Erythroblast (primary cell): ENCODE measurements at regions not wholly inside any gene's neighbourhood (a gene's known extent, or its start where the extent isn't known, plus 50 kb on each side); places are given as distances from the start of the nearest gene placed in this dataset.

Experiments used
- GATA1 ChIP-seq: IDR thresholded peaks from 2 replicates; pipeline ENCODE4 v1.6.1; 2011; ENCODE audit warnings: low read depth, mild to moderate bottlenecking, control low read depth, low read length, moderate library complexity
- POLR2A ChIP-seq: IDR thresholded peaks from 2 replicates; pipeline ENCODE4 v1.6.1; 2011; ENCODE audit warnings: mild to moderate bottlenecking, low read length

DNA sequence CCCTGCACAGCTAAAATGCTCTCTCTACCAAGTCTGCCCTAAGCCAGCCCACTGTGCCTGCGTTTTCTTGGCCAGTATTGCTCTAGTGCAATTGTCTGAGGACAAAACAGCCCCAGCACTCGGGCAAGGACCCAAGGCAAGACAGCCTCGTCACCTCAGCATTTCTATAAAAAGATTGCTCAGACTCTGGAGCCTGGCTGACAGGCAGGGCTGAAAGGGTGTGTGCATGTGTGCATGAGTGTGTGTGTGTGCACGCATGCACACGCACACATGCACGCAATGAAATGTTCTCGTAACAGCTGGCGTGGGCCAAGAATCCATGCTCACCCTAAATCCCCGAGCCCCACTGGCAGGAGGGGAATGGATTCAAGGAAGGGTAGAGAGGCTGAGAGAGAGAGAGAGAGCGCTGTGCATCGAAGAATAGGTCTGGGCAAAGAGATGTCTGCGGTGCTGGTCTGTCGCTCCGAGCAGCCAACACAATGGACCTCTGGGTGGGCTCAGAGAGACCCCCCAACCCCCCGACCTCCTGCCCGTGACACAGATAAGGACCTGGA, 579.2 kb downstream of the BCOR start:
- no peak for TF ChIP-seq POLR2A
- TF ChIP-seq GATA1: no peak
